Stimulated activated naive CD8-positive, alpha-beta T cell treated with anti-CD3 and anti-CD28 coated beads, Interleukin-15, amount 100 ng/mL, for 72 hours (primary cell): ENCODE measurements at regions not wholly inside any gene's neighbourhood (a gene's known extent, or its start where the extent isn't known, plus 50 kb on each side); places are given as distances from the start of the nearest gene placed in this dataset.
A peak's percentile ranks its signal among the peaks of the same experiment; 100 is the strongest.

Source experiments
- ATAC-seq: fragments of 150-1000 bp; cut with Tn5 transposase; 2 replicates; pipeline ENCODE4 v1.10.0; 2021; ENCODE audit warnings: mild to moderate bottlenecking, moderate library complexity
- DNase-seq, 2 donors: peaks; one replicate each; pipeline ENCODE4 v3.0.0; 2021 to 2022
- H3K27ac Mint-ChIP-seq, 2 donors: one replicate each; pipeline ENCODE4 v1.8.0; 2022; ENCODE audit warnings: mild to moderate bottlenecking in 2 of 2, mixed read lengths in 2 of 2, moderate library complexity in 2 of 2
- H3K27me3 Mint-ChIP-seq: one replicate; pipeline ENCODE4 v1.8.0; 2022; ENCODE audit warnings: mixed read lengths
- H3K4me1 Mint-ChIP-seq: one replicate; pipeline ENCODE4 v1.8.0; 2022; ENCODE audit warnings: mild to moderate bottlenecking, mixed read lengths
- H3K4me3 Mint-ChIP-seq, 2 donors: one replicate each; pipeline ENCODE4 v1.8.0; 2022; ENCODE audit warnings: mild to moderate bottlenecking in 2 of 2, mixed read lengths in 2 of 2, moderate library complexity in 1 of 2
- H3K9me3 Mint-ChIP-seq, 2 donors: one replicate each; pipeline ENCODE4 v1.8.0; 2022; ENCODE audit warnings: mixed read lengths in 2 of 2

- Mint-ChIP-seq H3K4me1 (peaks cover 19% of the 10 kb centered on the region), H3K27ac (no peak overlapping the region), H3K9me3 (no peaks in the 10 kb centered on the region), H3K4me3 (no peak overlapping the region), H3K27me3 (peaks cover 5% of the 10 kb centered on the region)
- ATAC-seq (no peak), DNase-seq (no peak)
Observed at GRCh38 chr5:141781910-141782309, 96.3 kb downstream of the PCDH1 start.

- Mint-ChIP-seq H3K4me1 (peaks cover 19% of the 10 kb centered on the region), H3K27ac (no peak overlapping the region), H3K4me3 (no peak overlapping the region), H3K9me3 (no peaks in the 10 kb centered on the region), H3K27me3 (no peaks in the 10 kb centered on the region)
- DNase-seq (no peak), ATAC-seq (no peak)
Observed at GRCh38 chr5:141780952-141781781, 97.0 kb downstream of the PCDH1 start.

- Mint-ChIP-seq H3K27me3 (no peaks in the 10 kb centered on the region), H3K4me1 (peaks cover 19% of the 10 kb centered on the region), H3K4me3 (no peak overlapping the region), H3K27ac (no peak overlapping the region), H3K9me3 (no peaks in the 10 kb centered on the region)
- no peak for ATAC-seq
- no peak for DNase-seq
Observed at GRCh38 chr5:141780240-141780951, 97.8 kb downstream of the PCDH1 start.

GRCh38 chr5:141779503-141779973 lies 97.5 kb upstream of the ARAP3 start:
- DNase-seq, result peak in 1 of 2 donors; percentile 26
- H3K27me3 Mint-ChIP-seq, result no peaks in the 10 kb centered on the region
- H3K4me1 Mint-ChIP-seq, result peaks cover 19% of the 10 kb centered on the region
- no peaks in the 10 kb centered on the region for H3K9me3 Mint-ChIP-seq
- H3K4me3 Mint-ChIP-seq, result no peak overlapping the region
- peak; percentile 40 for ATAC-seq
- no peak overlapping the region for H3K27ac Mint-ChIP-seq

- Mint-ChIP-seq H3K4me3 (no peak overlapping the region), H3K27me3 (no peaks in the 10 kb centered on the region), H3K9me3 (no peaks in the 10 kb centered on the region), H3K4me1 (peaks cover 19% of the 10 kb centered on the region), H3K27ac (peak overlapping the region in 1 of 2 donors; percentile 30)
- DNase-seq (no peak), ATAC-seq (no peak)
Observed at GRCh38 chr5:141778683-141779082, 96.7 kb upstream of the ARAP3 start.

- H3K4me1 Mint-ChIP-seq, result peaks cover 19% of the 10 kb centered on the region
- H3K27ac Mint-ChIP-seq, result no peak overlapping the region
- H3K9me3 Mint-ChIP-seq, result no peaks in the 10 kb centered on the region
- ATAC-seq (peak; percentile 57), DNase-seq (peak in 1 of 2 donors; percentile 13)
- no peaks in the 10 kb centered on the region for H3K27me3 Mint-ChIP-seq
- no peak overlapping the region for H3K4me3 Mint-ChIP-seq
Observed at GRCh38 chr5:141778206-141778605, 96.2 kb upstream of the ARAP3 start.

GRCh38 chr5:141777711-141778110 lies 95.7 kb upstream of the ARAP3 start:
- H3K27me3 Mint-ChIP-seq, result no peaks in the 10 kb centered on the region
- H3K9me3 Mint-ChIP-seq, result no peaks in the 10 kb centered on the region
- no peak overlapping the region for H3K27ac Mint-ChIP-seq
- DNase-seq (no peak), ATAC-seq (no peak)
- peaks cover 19% of the 10 kb centered on the region for H3K4me1 Mint-ChIP-seq
- no peak overlapping the region for H3K4me3 Mint-ChIP-seq

- Mint-ChIP-seq H3K4me1 (peaks cover 19% of the 10 kb centered on the region), H3K27me3 (no peaks in the 10 kb centered on the region), H3K27ac (no peak overlapping the region), H3K4me3 (no peak overlapping the region), H3K9me3 (no peaks in the 10 kb centered on the region)
- no peak for DNase-seq
- no peak for ATAC-seq
Observed at GRCh38 chr5:141777130-141777529, 95.1 kb upstream of the ARAP3 start.

GRCh38 chr5:141773779-141774562 lies 91.9 kb upstream of the ARAP3 start:
- ATAC-seq (no peak), DNase-seq (no peak)
- peaks cover 11% of the 10 kb centered on the region for H3K4me1 Mint-ChIP-seq
- H3K9me3 Mint-ChIP-seq, result no peaks in the 10 kb centered on the region
- no peak overlapping the region for H3K4me3 Mint-ChIP-seq
- no peaks in the 10 kb centered on the region for H3K27me3 Mint-ChIP-seq
- no peak overlapping the region for H3K27ac Mint-ChIP-seq

GRCh38 chr5:141772281-141772680 lies 90.3 kb upstream of the ARAP3 start:
- Mint-ChIP-seq H3K9me3 (no peaks in the 10 kb centered on the region), H3K4me3 (no peak overlapping the region), H3K27ac (no peak overlapping the region), H3K27me3 (no peaks in the 10 kb centered on the region), H3K4me1 (no peaks in the 10 kb centered on the region)
- DNase-seq, result no peak
- ATAC-seq, result no peak

- Mint-ChIP-seq H3K27me3 (no peaks in the 10 kb centered on the region), H3K9me3 (no peaks in the 10 kb centered on the region), H3K4me3 (no peak overlapping the region), H3K27ac (peak overlapping the region in 1 of 2 donors; percentile 7), H3K4me1 (no peaks in the 10 kb centered on the region)
- DNase-seq (no peak), ATAC-seq (no peak)
Observed at GRCh38 chr5:141771562-141771961, 89.5 kb upstream of the ARAP3 start.

GRCh38 chr5:141771031-141771430 lies 89.0 kb upstream of the ARAP3 start:
- H3K27ac Mint-ChIP-seq, result no peak overlapping the region
- no peak overlapping the region for H3K4me3 Mint-ChIP-seq
- ATAC-seq (no peak), DNase-seq (no peak)
- H3K9me3 Mint-ChIP-seq, result no peaks in the 10 kb centered on the region
- H3K4me1 Mint-ChIP-seq, result no peaks in the 10 kb centered on the region
- H3K27me3 Mint-ChIP-seq, result no peaks in the 10 kb centered on the region

- DNase-seq, result no peak
- Mint-ChIP-seq H3K27me3 (peaks cover under 1% of the 10 kb centered on the region), H3K4me3 (no peak overlapping the region), H3K27ac (no peak overlapping the region), H3K9me3 (no peaks in the 10 kb centered on the region), H3K4me1 (no peaks in the 10 kb centered on the region)
- ATAC-seq, result no peak
Observed at GRCh38 chr5:141769671-141770070, 87.6 kb upstream of the ARAP3 start.

GRCh38 chr5:141767671-141768070 lies 85.6 kb upstream of the ARAP3 start:
- Mint-ChIP-seq H3K4me3 (no peak overlapping the region), H3K27me3 (peaks cover 19% of the 10 kb centered on the region), H3K9me3 (no peaks in the 10 kb centered on the region), H3K4me1 (no peaks in the 10 kb centered on the region), H3K27ac (no peak overlapping the region)
- ATAC-seq (no peak), DNase-seq (no peak)

GRCh38 chr5:141765896-141766551 lies 84.0 kb upstream of the ARAP3 start:
- Mint-ChIP-seq H3K4me1 (no peaks in the 10 kb centered on the region), H3K27me3 (peaks cover 33% of the 10 kb centered on the region), H3K9me3 (no peaks in the 10 kb centered on the region), H3K4me3 (no peak overlapping the region), H3K27ac (no peak overlapping the region)
- no peak for DNase-seq
- no peak for ATAC-seq
